ENCODE measurements at regions not wholly inside any gene's neighbourhood (a gene's known extent, or its start where the extent isn't known, plus 50 kb on each side); places are given as distances from the start of the nearest gene placed in this dataset.

DNA sequence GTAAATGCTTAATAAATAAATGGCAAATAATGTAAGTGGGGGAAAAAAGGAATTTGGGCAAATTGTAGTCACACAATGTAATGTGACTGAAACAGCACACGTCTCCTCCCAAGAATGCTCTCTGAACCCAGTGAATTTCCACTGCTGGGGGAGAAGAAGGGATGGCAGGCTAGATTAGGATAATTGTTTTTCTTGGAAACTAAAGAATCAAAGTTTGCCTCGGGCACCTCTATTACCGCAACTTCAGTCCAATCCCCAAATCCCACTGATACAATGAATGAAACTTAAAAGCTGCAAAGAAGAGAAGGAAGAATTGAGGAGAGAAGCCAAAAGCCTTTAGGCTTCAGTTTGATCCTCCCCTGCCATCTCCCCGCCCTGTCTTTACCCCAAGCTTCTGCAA lies 423.2 kb upstream of the PAPPA start:
- H3K27ac Mint-ChIP-seq, result no peak overlapping the region
- H3K9me3 Mint-ChIP-seq, result peaks cover 7% of the 10 kb centered on the region
- no peaks in the 10 kb centered on the region for H3K36me3 Mint-ChIP-seq
- no peaks in the 10 kb centered on the region for H3K4me1 Mint-ChIP-seq
- no peak overlapping the region for H3K4me3 Mint-ChIP-seq
- ATAC-seq, result no peak
- no peak for DNase-seq (ENCODE audit: low spot score in 2 of 2)

DNA sequence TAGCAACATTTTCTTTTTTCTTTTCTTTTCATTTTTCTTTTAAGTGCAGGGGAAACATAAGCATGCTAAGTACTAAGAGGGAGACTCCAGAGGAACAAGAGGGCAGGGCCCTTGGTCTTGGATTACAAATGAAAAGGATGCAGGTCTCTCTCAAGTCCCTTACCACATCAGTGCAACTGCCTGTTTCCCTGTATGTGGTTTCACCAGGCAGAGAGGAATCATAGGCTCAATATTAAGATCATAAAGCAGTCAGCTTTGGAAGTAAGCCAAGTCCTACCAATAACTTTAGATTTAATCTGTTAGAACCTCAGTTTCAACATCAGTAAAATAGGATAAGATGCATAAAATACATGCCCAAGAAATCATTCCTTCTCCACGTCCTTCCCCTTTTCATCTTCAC lies 422.7 kb upstream of the PAPPA start:
- peaks cover 7% of the 10 kb centered on the region for H3K9me3 Mint-ChIP-seq
- H3K4me3 Mint-ChIP-seq, result no peak overlapping the region
- DNase-seq (ENCODE audit: low spot score in 2 of 2) (no peak), ATAC-seq (no peak)
- H3K4me1 Mint-ChIP-seq, result no peaks in the 10 kb centered on the region
- no peak overlapping the region for H3K27ac Mint-ChIP-seq
- H3K36me3 Mint-ChIP-seq, result no peaks in the 10 kb centered on the region

DNA sequence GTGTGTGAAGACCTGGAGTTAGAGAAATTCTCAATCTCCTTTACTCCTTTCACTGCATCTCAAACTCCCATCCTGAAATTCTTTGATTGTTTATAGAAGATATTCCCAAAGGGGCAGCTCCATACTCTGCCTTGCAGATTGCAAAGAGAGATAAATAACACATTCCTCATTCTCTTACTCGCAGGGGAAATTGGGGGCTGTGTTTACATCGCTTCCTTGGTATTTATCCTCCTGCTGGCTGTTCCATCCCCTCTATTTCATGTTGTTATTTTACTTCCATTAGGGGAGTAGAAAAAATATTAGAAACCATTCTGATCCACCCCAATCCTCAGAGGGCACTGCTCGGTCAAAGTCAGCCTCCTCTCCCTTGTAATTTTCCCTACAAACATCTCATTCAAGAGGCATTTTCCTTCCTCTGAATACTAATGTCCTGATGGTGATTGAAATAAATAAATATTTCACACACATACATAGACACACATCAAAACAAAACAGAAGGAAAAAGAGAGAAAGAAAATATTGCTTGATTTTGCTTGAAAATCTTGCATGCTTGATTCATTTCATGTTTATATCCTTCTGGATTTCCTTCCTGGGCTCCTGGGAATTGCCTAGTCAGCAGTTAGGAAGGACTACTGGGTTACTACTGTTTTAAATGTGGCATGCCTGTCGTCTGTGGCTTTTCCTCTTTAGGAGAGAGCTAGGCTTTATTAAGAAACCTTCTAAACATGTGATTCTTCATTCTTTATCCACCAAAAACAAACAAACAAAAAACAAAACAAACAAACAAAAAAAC lies 420.1 kb upstream of the PAPPA start:
- no peaks in the 10 kb centered on the region for H3K36me3 Mint-ChIP-seq
- no peak for ATAC-seq
- no peak overlapping the region for H3K4me3 Mint-ChIP-seq
- DNase-seq (ENCODE audit: low spot score in 2 of 2), result no peak
- no peaks in the 10 kb centered on the region for H3K9me3 Mint-ChIP-seq
- H3K4me1 Mint-ChIP-seq, result no peaks in the 10 kb centered on the region
- no peak overlapping the region for H3K27ac Mint-ChIP-seq

DNA sequence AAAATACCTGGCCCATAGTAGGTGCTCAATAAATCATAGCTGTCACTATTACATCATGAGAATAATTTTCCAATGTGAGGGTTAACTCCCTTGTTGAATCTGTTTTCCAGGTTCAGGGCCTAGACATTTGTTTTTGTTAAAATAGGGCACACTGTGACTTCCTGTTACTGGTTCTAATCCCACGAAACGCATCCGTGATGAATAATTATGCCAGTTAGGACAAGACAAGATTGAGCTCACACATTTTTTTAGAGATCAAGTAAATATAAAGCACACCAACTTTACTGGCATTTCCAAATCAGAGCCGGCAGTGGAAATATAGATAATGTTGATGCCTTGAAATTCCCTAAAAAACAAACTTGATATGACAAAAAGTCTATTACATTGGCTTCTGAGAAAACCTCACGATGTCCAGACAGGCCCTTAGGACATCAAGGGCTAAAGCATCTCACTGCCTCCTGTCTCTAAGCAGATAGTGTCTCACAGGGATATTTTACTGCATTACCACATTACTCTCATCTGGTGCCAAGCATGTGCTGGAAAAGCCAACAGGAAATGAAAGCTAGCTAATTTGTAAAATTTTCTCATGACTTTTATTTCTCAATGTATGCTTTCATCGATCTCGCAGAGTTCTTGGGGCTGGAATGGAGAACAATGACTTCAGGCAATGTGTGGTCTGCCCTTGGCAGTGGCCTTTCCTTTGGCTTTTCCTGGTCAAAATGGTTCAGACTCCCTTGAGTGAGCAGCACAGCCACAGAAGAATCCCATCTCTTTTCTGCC lies 414.3 kb upstream of the PAPPA start:
- Mint-ChIP-seq H3K36me3 (no peaks in the 10 kb centered on the region), H3K4me1 (no peaks in the 10 kb centered on the region), H3K4me3 (no peak overlapping the region), H3K27ac (no peak overlapping the region), H3K9me3 (peaks cover 2% of the 10 kb centered on the region)
- no peak for DNase-seq (ENCODE audit: low spot score in 2 of 2)
- no peak for ATAC-seq

DNA sequence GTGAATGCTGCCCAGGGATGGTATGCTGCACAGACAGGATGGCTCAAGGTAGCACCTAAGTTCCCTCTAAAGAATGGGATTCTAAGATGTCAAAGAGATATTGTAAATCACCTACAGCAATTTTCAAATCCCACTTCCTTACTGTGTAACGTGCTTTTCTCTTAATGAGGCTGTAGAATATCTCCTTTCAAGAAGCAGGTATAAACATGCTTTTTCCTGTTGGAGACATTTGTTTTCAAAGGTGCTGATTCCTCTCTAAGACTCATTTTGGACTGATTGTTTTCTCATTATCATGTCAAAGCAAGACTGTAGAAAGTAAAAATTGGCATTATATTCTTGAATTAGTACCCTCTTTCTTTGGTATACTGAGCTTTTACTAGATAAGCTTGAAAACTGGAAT lies 412.6 kb upstream of the PAPPA start:
- Mint-ChIP-seq H3K27ac (no peak overlapping the region), H3K9me3 (peaks cover 2% of the 10 kb centered on the region), H3K36me3 (no peaks in the 10 kb centered on the region), H3K4me3 (no peak overlapping the region), H3K4me1 (no peaks in the 10 kb centered on the region)
- no peak for ATAC-seq
- no peak for DNase-seq (ENCODE audit: low spot score in 2 of 2)

DNA sequence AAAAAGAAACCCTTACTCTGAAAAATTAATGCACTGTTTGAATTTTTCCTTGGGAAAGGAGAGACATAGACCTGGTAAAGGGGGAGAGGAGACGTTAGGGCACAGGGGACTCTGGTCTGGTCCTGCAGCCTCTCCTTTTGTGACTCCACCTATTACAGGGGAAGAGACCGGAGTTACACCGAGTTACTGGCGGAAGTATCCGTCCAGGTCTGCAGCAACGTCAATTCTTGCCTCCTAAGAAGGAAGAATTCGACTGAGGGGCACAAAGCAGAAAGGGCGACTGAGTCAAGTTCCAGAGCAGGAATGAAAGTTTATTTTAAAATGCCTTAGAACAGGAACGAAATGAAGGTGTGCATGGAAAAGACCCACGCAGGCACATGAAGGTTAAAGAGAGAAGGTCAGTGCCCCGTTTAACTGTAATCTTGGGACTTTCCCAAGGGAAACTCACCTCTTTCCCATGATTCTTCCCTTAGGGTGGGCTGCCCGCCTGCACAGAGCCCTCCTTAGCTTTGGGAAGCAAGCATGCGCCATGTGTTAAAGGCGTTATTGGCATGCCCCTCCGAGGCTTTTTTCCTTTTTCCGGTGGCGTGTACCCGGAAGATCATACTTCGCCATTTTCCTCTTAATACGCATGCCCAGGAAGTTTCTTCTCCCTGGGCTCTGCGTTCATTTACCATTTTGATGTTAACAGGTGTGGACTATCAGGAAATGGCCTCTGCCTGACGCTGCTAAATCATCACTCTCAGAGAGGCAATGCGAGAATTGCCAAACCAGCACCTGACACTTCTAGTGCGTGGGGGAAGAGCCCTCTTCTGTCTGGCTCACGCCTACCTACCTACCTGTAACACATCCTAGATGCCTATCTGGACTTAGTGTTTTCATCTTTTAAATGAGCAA lies 409.6 kb upstream of the PAPPA start:
- ATAC-seq (no peak), DNase-seq (ENCODE audit: low spot score in 2 of 2) (no peak)
- Mint-ChIP-seq H3K27ac (no peak overlapping the region), H3K9me3 (peaks cover 2% of the 10 kb centered on the region), H3K36me3 (no peaks in the 10 kb centered on the region), H3K4me1 (no peaks in the 10 kb centered on the region), H3K4me3 (no peak overlapping the region)

DNA sequence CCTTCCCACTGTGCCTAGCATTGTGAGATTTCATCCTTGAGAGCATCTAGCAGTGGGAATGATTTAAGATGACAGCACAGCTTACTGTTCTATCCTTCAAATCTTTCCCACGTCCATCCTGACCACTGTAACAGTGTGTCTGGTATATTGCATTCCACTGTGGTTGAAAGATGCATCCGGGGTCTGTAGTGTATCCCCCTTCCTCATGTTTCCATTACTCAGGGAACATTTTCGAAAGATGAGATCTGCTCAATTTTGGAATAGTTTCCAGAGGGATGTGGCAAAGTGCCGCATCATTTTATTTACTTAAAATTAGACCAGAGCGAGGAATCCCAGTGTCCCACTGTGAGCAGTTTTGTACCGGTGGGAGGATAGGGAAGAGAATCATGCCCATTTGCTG lies 407.1 kb upstream of the PAPPA start:
- ATAC-seq (no peak), DNase-seq (ENCODE audit: low spot score in 2 of 2) (no peak)
- peaks cover 2% of the 10 kb centered on the region for H3K9me3 Mint-ChIP-seq
- no peaks in the 10 kb centered on the region for H3K4me1 Mint-ChIP-seq
- H3K4me3 Mint-ChIP-seq, result no peak overlapping the region
- no peaks in the 10 kb centered on the region for H3K36me3 Mint-ChIP-seq
- no peak overlapping the region for H3K27ac Mint-ChIP-seq

DNA sequence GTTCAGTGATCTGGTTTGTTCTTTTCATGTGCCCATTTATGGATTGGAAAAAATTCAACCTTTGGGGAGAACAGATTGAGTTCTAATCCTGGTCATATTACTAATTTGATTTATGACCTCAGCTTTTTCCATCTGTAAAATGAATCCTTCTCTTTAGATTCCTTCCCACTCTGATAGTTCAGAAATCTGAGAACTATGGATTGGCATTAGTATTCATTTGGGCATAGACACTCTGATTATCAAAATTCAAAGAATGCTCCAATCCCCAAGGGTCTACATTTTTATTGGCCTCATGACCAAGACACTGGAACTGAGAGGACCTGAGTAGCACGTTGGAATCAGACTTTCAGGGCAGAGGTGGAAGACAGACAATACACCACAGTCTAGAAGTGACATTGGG lies 405.9 kb upstream of the PAPPA start:
- Mint-ChIP-seq H3K9me3 (no peaks in the 10 kb centered on the region), H3K36me3 (no peaks in the 10 kb centered on the region), H3K4me1 (no peaks in the 10 kb centered on the region), H3K27ac (no peak overlapping the region), H3K4me3 (no peak overlapping the region)
- no peak for DNase-seq (ENCODE audit: low spot score in 2 of 2)
- ATAC-seq, result no peak

DNA sequence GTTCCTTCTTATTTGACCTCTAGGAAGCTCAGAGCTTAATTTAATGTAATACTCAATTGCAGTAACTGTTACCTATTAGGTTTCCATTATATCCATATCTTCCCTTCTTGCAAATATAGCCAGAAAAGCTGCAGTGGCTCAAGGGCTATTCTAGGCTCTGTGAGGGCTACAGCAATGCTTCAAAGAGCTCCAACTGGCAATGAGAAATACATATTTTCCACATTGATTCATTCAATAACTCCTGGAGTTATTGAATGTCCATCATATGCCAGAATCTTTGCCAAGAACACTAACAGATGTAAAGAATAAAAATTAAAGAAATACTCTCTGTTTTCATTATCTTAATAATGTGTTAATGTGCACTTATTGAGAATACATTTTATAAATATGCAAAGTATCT lies 396.9 kb upstream of the PAPPA start:
- peaks cover 7% of the 10 kb centered on the region for H3K9me3 Mint-ChIP-seq
- no peak for DNase-seq (ENCODE audit: low spot score in 2 of 2)
- ATAC-seq, result no peak

DNA sequence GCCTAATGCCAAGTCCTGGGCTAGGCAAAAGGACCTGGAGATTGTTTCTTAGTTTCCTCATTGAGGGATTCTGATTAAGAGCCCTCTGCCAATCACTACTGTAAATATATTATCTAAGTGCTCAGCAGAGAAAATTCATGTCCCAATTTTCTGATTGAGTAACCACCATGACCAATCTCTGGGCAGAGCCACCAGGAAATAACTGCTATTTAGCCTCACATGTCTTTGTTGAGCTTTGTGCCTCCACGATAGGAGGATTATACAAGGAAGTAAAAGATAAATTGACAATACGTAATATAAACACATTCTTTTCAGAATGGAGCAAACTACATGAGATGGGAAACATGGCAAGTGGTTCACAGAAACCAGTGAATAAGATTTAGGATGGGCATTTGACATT lies 396.1 kb upstream of the PAPPA start:
- H3K9me3 Mint-ChIP-seq, result peaks cover 7% of the 10 kb centered on the region
- H3K36me3 Mint-ChIP-seq, result no peaks in the 10 kb centered on the region
- H3K4me1 Mint-ChIP-seq, result no peaks in the 10 kb centered on the region
- no peak overlapping the region for H3K4me3 Mint-ChIP-seq
- no peak for DNase-seq (ENCODE audit: low spot score in 2 of 2)
- no peak overlapping the region for H3K27ac Mint-ChIP-seq
- no peak for ATAC-seq

More for the DNA sequence above, 396.9 kb upstream of the PAPPA start:
- no peaks in the 10 kb centered on the region for H3K36me3 Mint-ChIP-seq
- no peak overlapping the region for H3K4me3 Mint-ChIP-seq
- no peaks in the 10 kb centered on the region for H3K4me1 Mint-ChIP-seq
- H3K27ac Mint-ChIP-seq, result no peak overlapping the region

DNA sequence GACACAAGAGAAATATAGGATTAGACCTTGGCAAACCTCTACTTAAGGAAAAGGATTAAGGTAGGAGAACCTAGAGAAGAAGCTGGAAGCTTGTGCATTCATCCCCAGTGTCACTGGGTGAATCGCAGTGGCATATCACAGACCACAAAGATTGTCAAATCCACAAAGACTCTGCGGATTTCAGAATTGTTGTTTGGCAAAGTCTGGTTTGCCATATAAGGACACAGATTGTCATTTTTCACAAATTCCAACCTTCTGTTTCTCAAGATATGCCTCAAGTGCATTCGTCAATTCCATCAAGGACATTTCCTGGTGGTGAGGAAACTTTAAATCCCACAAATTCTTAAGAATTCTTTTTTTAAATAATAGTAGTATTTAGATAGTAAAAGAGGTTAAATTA lies 395.1 kb upstream of the PAPPA start:
- Mint-ChIP-seq H3K4me3 (no peak overlapping the region), H3K4me1 (no peaks in the 10 kb centered on the region), H3K27ac (no peak overlapping the region), H3K36me3 (no peaks in the 10 kb centered on the region), H3K9me3 (peaks cover 7% of the 10 kb centered on the region)
- ATAC-seq (no peak), DNase-seq (ENCODE audit: low spot score in 2 of 2) (no peak)

DNA sequence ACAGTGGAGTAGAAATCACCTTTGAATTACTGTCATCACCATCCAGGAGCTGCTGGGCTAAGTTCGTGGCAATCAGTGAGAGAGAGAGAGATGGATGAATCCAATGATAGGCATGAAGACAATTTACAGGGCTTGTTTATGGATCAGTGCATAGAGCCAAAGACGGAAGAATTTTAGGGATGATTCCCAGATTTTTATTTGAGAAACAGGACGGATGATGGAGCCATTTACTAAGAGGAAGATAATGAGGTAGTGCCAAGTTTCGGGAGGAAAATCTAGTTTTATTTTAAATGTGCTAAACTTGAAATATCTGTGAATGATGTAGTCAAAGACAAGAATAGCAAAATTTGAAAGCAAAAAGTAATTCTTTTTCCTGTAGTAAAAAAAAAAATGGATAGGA lies 394.2 kb upstream of the PAPPA start:
- no peak overlapping the region for H3K27ac Mint-ChIP-seq
- peaks cover 7% of the 10 kb centered on the region for H3K9me3 Mint-ChIP-seq
- DNase-seq (ENCODE audit: low spot score in 2 of 2), result no peak
- no peaks in the 10 kb centered on the region for H3K36me3 Mint-ChIP-seq
- H3K4me1 Mint-ChIP-seq, result no peaks in the 10 kb centered on the region
- no peak overlapping the region for H3K4me3 Mint-ChIP-seq
- no peak for ATAC-seq

DNA sequence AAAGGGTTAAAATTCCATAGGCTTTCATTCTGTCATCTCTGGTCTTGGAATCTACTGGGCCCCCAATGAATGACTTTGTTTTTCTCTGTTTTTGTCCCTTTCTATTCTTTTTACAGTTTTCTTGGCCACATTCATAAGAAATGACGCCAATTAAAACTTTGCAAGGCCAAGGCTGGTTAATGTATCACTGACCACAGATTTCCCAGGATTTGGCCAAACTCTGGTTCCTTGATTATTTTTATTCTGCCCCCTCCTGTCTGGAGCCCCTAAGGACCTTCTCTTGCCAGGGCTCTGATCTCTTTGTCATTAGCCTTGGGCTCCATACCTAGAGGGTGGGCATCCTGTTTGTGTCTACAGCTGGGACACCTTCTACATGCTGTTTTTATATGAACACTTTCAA lies 388.9 kb upstream of the PAPPA start:
- DNase-seq (ENCODE audit: low spot score in 2 of 2), result no peak
- no peak for ATAC-seq
- no peaks in the 10 kb centered on the region for H3K4me1 Mint-ChIP-seq
- no peaks in the 10 kb centered on the region for H3K36me3 Mint-ChIP-seq
- H3K27ac Mint-ChIP-seq, result no peak overlapping the region
- peaks cover 3% of the 10 kb centered on the region for H3K9me3 Mint-ChIP-seq
- no peak overlapping the region for H3K4me3 Mint-ChIP-seq

DNA sequence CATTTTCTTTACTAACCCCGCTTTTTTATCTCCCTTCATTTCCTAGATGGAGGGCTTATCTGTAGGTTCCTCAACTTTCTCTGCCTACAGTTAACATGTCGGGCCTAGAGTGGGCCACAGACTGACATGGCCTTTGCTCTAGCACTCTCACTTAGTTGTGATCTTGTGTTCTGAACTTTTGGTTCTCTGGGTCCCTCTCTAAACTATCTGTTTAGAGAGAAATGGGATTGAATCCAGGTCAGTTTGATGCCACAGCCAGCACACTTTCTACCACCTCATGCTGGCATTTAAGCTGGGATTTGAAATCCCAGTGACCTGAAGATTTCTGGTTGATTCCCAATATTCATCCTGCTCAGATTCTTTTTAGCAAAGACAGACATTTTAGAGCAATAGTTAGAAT lies 388.5 kb upstream of the PAPPA start:
- no peaks in the 10 kb centered on the region for H3K36me3 Mint-ChIP-seq
- no peaks in the 10 kb centered on the region for H3K4me1 Mint-ChIP-seq
- no peak for DNase-seq (ENCODE audit: low spot score in 2 of 2)
- H3K9me3 Mint-ChIP-seq, result peaks cover 3% of the 10 kb centered on the region
- no peak for ATAC-seq
- no peak overlapping the region for H3K27ac Mint-ChIP-seq
- no peak overlapping the region for H3K4me3 Mint-ChIP-seq

DNA sequence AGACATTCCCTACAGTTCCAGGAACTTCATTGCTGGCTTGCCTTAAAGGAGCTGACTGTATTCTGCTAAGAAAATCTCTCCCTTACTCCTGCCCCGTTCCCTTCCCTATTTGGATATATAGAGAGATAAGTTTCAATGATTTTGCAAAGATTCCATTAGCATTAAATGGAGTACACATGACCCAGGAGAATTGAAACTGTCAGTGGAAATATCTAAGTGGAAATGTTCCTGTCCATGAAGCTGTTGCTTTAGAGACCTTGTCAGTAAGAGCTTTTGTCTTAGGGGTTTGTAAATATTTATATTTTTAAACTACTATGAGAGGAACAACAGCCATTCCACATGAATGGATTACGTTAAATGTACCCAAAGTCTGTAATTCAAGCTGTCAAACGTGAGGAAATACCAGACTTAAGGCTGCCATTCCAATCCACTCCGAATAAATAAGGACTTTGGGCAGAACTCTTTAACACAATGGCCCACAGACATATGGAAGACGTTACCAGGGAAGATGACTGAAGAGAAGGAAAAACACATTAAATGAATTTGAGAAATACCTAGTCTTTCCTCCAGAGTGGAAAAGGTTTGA lies 387.1 kb upstream of the PAPPA start:
- H3K4me3 Mint-ChIP-seq, result no peak overlapping the region
- ATAC-seq, result no peak

More for the DNA sequence above, 387.1 kb upstream of the PAPPA start:
- H3K36me3 Mint-ChIP-seq, result no peaks in the 10 kb centered on the region
- peaks cover 3% of the 10 kb centered on the region for H3K9me3 Mint-ChIP-seq
- DNase-seq (ENCODE audit: low spot score in 2 of 2), result no peak
- H3K27ac Mint-ChIP-seq, result no peak overlapping the region
- no peaks in the 10 kb centered on the region for H3K4me1 Mint-ChIP-seq

Data from stimulated activated effector memory CD8-positive, alpha-beta T cell treated with anti-CD3 and anti-CD28 coated beads, Interleukin-12 subunit alpha, Interleukin-12 subunit beta, amount 100 ng/mL, for 72 hours (primary cell).